Type B pancreatic cell (in vitro differentiated cells): ENCODE measurements at regions not wholly inside any gene's neighbourhood (a gene's known extent, or its start where the extent isn't known, plus 50 kb on each side); places are given as distances from the start of the nearest gene placed in this dataset.

Source experiments
- DNase-seq: peaks from one replicate; pipeline ENCODE4 v3.0.0; 2021; ENCODE audit warnings: mixed read lengths; ENCODE audit not compliant: unreplicated experiment; ENCODE audit errors: extremely low spot score
- H3K27ac Mint-ChIP-seq: 2 replicates; pipeline ENCODE4 v1.8.0; 2021; ENCODE audit warnings: mild to moderate bottlenecking, mixed read lengths
- H3K27me3 Mint-ChIP-seq: 2 replicates; pipeline ENCODE4 v1.8.0; 2021; ENCODE audit warnings: mixed read lengths
- H3K36me3 Mint-ChIP-seq: 2 replicates; pipeline ENCODE4 v1.8.0; 2021; ENCODE audit warnings: mixed read lengths
- H3K4me1 Mint-ChIP-seq: one replicate; pipeline ENCODE4 v1.8.0; 2021; ENCODE audit warnings: mixed read lengths; ENCODE audit not compliant: unreplicated experiment
- H3K4me3 Mint-ChIP-seq: 2 replicates; pipeline ENCODE4 v1.8.0; 2021; ENCODE audit warnings: mild to moderate bottlenecking, mixed read lengths
- H3K9me3 Mint-ChIP-seq: 2 replicates; pipeline ENCODE4 v1.8.0; 2021; ENCODE audit warnings: mixed read lengths
- TF ChIP-seq, protein P1 (sequence below): fragments of 200-600 bp; sonication (generic); conservative IDR thresholded peaks from 2 replicates; pipeline ENCODE4 v1.5.0; 2021; ENCODE audit warnings: antibody characterized with exemption, mild to moderate bottlenecking

DNA sequence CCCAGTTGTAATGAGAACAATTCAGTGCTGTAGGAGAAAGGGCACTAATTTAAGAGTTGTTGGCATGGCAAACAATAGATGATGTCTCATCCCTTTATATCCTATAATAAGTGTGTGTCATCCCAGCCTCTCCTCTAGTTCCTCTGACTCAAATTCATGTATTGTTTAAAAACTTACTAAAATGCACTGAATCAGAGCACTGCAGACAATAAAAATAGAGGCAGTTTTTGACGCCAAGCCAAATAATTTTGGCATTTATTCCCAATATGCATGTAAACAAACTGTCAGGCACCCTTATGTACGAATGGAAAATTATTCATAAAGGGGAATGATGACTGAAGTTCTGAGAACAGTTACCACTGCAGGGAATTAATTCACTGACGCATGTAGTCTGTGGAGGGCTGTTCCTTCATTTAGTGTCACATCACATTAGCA lies 57.9 kb upstream of the TMX1 start:
- no peak for DNase-seq
- Mint-ChIP-seq H3K9me3 (no peaks in the 10 kb centered on the region), H3K36me3 (no peaks in the 10 kb centered on the region), H3K4me1 (no peaks in the 10 kb centered on the region), H3K4me3 (no peak overlapping the region), H3K27me3 (no peaks in the 10 kb centered on the region), H3K27ac (no peak overlapping the region)
- TF ChIP-seq, protein P1, sequence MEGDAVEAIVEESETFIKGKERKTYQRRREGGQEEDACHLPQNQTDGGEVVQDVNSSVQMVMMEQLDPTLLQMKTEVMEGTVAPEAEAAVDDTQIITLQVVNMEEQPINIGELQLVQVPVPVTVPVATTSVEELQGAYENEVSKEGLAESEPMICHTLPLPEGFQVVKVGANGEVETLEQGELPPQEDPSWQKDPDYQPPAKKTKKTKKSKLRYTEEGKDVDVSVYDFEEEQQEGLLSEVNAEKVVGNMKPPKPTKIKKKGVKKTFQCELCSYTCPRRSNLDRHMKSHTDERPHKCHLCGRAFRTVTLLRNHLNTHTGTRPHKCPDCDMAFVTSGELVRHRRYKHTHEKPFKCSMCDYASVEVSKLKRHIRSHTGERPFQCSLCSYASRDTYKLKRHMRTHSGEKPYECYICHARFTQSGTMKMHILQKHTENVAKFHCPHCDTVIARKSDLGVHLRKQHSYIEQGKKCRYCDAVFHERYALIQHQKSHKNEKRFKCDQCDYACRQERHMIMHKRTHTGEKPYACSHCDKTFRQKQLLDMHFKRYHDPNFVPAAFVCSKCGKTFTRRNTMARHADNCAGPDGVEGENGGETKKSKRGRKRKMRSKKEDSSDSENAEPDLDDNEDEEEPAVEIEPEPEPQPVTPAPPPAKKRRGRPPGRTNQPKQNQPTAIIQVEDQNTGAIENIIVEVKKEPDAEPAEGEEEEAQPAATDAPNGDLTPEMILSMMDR = no peak

DNA sequence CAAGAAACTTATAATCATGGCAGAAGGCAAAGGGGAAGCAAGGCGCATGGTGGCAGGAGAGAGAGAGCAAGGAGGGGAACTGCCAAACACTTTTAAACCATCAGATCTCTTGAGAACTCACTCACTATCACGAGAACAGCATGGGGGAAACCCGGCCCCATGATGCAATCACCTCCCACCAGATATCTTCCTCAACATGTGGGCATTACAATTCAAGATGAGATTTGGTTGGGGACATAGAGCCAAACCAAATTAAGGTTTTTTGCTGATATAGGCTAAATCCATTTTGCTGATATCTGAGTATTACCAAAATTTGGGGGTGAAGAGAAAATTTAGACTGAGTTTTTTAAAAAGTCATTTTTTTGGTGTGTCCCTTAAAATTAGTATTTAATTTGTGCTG lies 54.9 kb upstream of the TMX1 start:
- Mint-ChIP-seq H3K4me3 (no peak overlapping the region), H3K36me3 (no peaks in the 10 kb centered on the region), H3K4me1 (no peaks in the 10 kb centered on the region), H3K27me3 (no peaks in the 10 kb centered on the region), H3K9me3 (no peaks in the 10 kb centered on the region), H3K27ac (no peak overlapping the region)
- DNase-seq = no peak
- TF ChIP-seq, protein P1 = no peak

DNA sequence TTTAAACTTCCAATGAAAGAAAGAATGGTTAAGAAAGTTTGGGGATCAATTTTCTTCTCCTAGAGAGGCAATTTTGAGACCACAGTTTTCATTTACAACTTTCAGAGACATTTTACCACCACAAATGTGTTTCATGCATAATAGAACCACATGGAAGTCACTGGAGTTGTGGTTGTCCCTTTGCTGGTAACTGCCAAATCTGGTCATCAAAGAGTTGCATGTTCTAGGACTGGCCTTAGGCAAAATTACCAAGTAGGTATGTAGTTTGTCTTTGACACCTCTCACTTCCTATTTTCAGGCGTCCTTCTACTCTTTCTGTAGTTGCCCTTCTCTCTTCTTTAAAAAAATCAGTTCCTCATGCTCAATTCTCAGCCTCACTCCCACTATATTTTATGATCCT lies 54.3 kb upstream of the TMX1 start:
- Mint-ChIP-seq H3K9me3 (no peaks in the 10 kb centered on the region), H3K27ac (no peak overlapping the region), H3K4me3 (no peak overlapping the region), H3K27me3 (no peaks in the 10 kb centered on the region), H3K36me3 (no peaks in the 10 kb centered on the region), H3K4me1 (no peaks in the 10 kb centered on the region)
- TF ChIP-seq, protein P1 = no peak
- DNase-seq = no peak

GRCh38 chr14:51188566-51189185 lies 51.4 kb upstream of the TMX1 start:
- no peaks in the 10 kb centered on the region for H3K36me3 Mint-ChIP-seq
- TF ChIP-seq, protein P1 = no peak
- H3K27ac Mint-ChIP-seq = no peak overlapping the region
- H3K27me3 Mint-ChIP-seq = no peaks in the 10 kb centered on the region
- H3K9me3 Mint-ChIP-seq = no peaks in the 10 kb centered on the region
- no peak overlapping the region for H3K4me3 Mint-ChIP-seq
- no peaks in the 10 kb centered on the region for H3K4me1 Mint-ChIP-seq
- DNase-seq = no peak

- Mint-ChIP-seq H3K4me3 (no peak overlapping the region), H3K9me3 (no peaks in the 10 kb centered on the region), H3K27me3 (no peaks in the 10 kb centered on the region), H3K4me1 (no peaks in the 10 kb centered on the region), H3K36me3 (no peaks in the 10 kb centered on the region), H3K27ac (no peak overlapping the region)
- TF ChIP-seq, protein P1 = no peak
- DNase-seq = no peak
Measured at GRCh38 chr14:51189600-51190376, 50.3 kb upstream of the TMX1 start.
